ENCODE measurements at regions not wholly inside any gene's neighbourhood (a gene's known extent, or its start where the extent isn't known, plus 50 kb on each side); places are given as distances from the start of the nearest gene placed in this dataset.

DNA sequence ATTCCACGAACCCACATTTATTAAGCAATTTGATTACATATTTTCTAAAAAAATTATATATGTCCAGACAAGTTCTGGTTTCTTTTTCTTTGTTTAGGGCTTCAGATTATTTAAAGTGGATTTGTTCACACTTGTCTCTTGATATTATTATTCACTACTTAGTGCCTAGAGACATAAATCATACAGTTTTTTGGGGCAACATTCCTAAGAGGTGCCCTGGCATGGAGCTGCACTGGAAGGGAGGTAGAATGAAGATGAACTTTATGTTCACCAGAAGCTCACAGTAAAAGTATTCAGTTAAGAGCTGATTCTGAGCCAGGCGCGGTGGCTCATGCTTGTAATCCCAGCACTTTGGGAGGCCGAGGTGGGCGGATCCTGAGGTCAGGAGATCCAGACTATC is 762.7 kb upstream of the TMEFF2 start:
- TF ChIP-seq POLR2AphosphoS5 (IDR thresholded peaks at IDR 0.05) (no peak), POLR2A (IDR thresholded peaks at IDR 0.05) (no peak)

All from spleen (tissue), 3 donors.